ENCODE measurements at regions not wholly inside any gene's neighbourhood (a gene's known extent, or its start where the extent isn't known, plus 50 kb on each side); places are given as distances from the start of the nearest gene placed in this dataset.

- DNase-seq (no peak), FAIRE-seq (no peak)
- no peak overlapping the region for H3K9ac ChIP-seq (ENCODE audit: low read length in 3 of 3)
Measured at GRCh38 chr10:84895541-84895940, 567.2 kb downstream of the CCSER2 start.

GRCh38 chr10:84896909-84897308 lies 568.5 kb downstream of the CCSER2 start:
- TF ChIP-seq, protein P1, sequence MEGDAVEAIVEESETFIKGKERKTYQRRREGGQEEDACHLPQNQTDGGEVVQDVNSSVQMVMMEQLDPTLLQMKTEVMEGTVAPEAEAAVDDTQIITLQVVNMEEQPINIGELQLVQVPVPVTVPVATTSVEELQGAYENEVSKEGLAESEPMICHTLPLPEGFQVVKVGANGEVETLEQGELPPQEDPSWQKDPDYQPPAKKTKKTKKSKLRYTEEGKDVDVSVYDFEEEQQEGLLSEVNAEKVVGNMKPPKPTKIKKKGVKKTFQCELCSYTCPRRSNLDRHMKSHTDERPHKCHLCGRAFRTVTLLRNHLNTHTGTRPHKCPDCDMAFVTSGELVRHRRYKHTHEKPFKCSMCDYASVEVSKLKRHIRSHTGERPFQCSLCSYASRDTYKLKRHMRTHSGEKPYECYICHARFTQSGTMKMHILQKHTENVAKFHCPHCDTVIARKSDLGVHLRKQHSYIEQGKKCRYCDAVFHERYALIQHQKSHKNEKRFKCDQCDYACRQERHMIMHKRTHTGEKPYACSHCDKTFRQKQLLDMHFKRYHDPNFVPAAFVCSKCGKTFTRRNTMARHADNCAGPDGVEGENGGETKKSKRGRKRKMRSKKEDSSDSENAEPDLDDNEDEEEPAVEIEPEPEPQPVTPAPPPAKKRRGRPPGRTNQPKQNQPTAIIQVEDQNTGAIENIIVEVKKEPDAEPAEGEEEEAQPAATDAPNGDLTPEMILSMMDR (IDR thresholded peaks at IDR 0.05; ENCODE audit: borderline replicate concordance, extremely low read depth, insufficient read depth) = no peak
- FAIRE-seq = no peak
- no peaks in the 10 kb centered on the region for H3K4me1 ChIP-seq (ENCODE audit: control insufficient read depth in 2 of 3, insufficient read depth in 2 of 3, low read depth in 1 of 3, low read length in 3 of 3)
- no peaks in the 10 kb centered on the region for H3K27me3 ChIP-seq (ENCODE audit: control insufficient read depth, insufficient read depth, low read length)
- H3K9me3 ChIP-seq (ENCODE audit: control insufficient read depth in 2 of 3, insufficient read depth in 1 of 3, low read length in 3 of 3) = no peaks in the 10 kb centered on the region
- no peak for DNase-seq
- H3K9ac ChIP-seq (ENCODE audit: low read length in 3 of 3) = no peak overlapping the region
- intact Hi-C loops (cut with DNase I) = no loop called here
- H3K36me3 ChIP-seq (ENCODE audit: control insufficient read depth in 2 of 3, insufficient read depth in 3 of 3, low read length in 3 of 3) = no peaks in the 10 kb centered on the region
- H3K27ac ChIP-seq (ENCODE audit: low read depth in 2 of 2, low read length in 2 of 2) = no peak overlapping the region
- H3K4me3 ChIP-seq (ENCODE audit: low read length in 3 of 3) = no peak overlapping the region

More at GRCh38 chr10:84895541-84895940, 567.2 kb downstream of the CCSER2 start:
- H3K9me3 ChIP-seq (ENCODE audit: control insufficient read depth in 2 of 3, insufficient read depth in 1 of 3, low read length in 3 of 3) = no peaks in the 10 kb centered on the region
- TF ChIP-seq, protein P1 (IDR thresholded peaks at IDR 0.05; ENCODE audit: borderline replicate concordance, extremely low read depth, insufficient read depth) = no peak
- H3K4me1 ChIP-seq (ENCODE audit: control insufficient read depth in 2 of 3, insufficient read depth in 2 of 3, low read depth in 1 of 3, low read length in 3 of 3) = no peaks in the 10 kb centered on the region
- no peak overlapping the region for H3K27ac ChIP-seq (ENCODE audit: low read depth in 2 of 2, low read length in 2 of 2)
- no peaks in the 10 kb centered on the region for H3K36me3 ChIP-seq (ENCODE audit: control insufficient read depth in 2 of 3, insufficient read depth in 3 of 3, low read length in 3 of 3)
- H3K27me3 ChIP-seq (ENCODE audit: control insufficient read depth, insufficient read depth, low read length) = no peaks in the 10 kb centered on the region
- intact Hi-C loops (cut with DNase I) = no loop called here
- no peak overlapping the region for H3K4me3 ChIP-seq (ENCODE audit: low read length in 3 of 3)

DNA sequence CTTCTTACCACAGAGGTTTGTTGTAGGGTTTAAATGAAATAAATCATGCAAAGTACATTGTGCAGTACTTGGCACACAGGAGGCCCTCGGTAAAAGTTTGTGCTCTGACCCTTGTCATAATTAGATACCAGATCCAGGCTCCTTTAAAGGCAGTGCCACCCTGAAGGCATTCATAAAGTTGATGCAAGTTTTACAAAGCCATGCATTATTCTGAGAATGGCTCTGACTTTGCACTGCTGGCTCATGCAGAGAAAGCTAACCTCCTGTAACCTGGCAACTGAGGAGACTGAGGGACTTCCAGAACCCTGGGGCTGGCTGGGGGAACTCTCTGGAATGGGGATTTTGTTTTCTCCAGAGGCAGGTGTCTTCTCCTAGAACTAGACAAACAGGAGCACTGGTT lies 570.9 kb downstream of the CCSER2 start:
- no peak for FAIRE-seq
- intact Hi-C loops (cut with DNase I) = no loop called here
- Histone ChIP-seq H3K9ac (ENCODE audit: low read length in 3 of 3) (no peak overlapping the region), H3K4me3 (ENCODE audit: low read length in 3 of 3) (no peak overlapping the region), H3K4me1 (ENCODE audit: control insufficient read depth in 2 of 3, insufficient read depth in 2 of 3, low read depth in 1 of 3, low read length in 3 of 3) (no peaks in the 10 kb centered on the region), H3K27me3 (ENCODE audit: control insufficient read depth, insufficient read depth, low read length) (no peaks in the 10 kb centered on the region), H3K27ac (ENCODE audit: low read depth in 2 of 2, low read length in 2 of 2) (no peak overlapping the region), H3K36me3 (ENCODE audit: control insufficient read depth in 2 of 3, insufficient read depth in 3 of 3, low read length in 3 of 3) (no peaks in the 10 kb centered on the region), H3K9me3 (ENCODE audit: control insufficient read depth in 2 of 3, insufficient read depth in 1 of 3, low read length in 3 of 3) (no peaks in the 10 kb centered on the region)
- DNase-seq = no peak
- TF ChIP-seq, protein P1 (IDR thresholded peaks at IDR 0.05; ENCODE audit: borderline replicate concordance, extremely low read depth, insufficient read depth) = no peak

DNA sequence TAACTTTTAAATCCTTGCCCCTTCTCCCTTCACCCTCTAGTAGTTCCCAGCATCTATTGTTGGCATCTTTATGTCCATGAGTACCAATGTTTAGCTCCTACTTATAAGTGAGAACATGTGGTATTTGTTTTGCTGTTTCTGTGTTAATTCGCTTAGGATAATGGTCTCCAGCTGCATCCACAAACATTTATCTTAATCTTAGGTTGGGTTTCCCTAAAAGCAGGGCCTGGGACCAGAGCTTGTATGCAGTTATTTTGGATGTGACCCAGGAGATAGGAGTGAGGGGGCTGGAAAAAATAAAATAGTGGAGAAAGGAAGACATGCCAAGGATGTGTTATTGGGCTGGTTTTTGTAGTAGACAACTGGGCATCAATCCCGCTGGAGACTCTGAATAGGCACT lies 571.8 kb downstream of the CCSER2 start:
- H3K4me3 ChIP-seq (ENCODE audit: low read length in 3 of 3) = no peak overlapping the region
- intact Hi-C loops (cut with DNase I) = no loop called here
- no peaks in the 10 kb centered on the region for H3K27me3 ChIP-seq (ENCODE audit: control insufficient read depth, insufficient read depth, low read length)

More for the DNA sequence above, 571.8 kb downstream of the CCSER2 start:
- H3K27ac ChIP-seq (ENCODE audit: low read depth in 2 of 2, low read length in 2 of 2) = no peak overlapping the region
- H3K4me1 ChIP-seq (ENCODE audit: control insufficient read depth in 2 of 3, insufficient read depth in 2 of 3, low read depth in 1 of 3, low read length in 3 of 3) = no peaks in the 10 kb centered on the region
- no peak overlapping the region for H3K9ac ChIP-seq (ENCODE audit: low read length in 3 of 3)
- TF ChIP-seq, protein P1 (IDR thresholded peaks at IDR 0.05; ENCODE audit: borderline replicate concordance, extremely low read depth, insufficient read depth) = no peak
- FAIRE-seq (no peak), DNase-seq (peak in 1 of 5 donors; percentile 17)
- no peaks in the 10 kb centered on the region for H3K9me3 ChIP-seq (ENCODE audit: control insufficient read depth in 2 of 3, insufficient read depth in 1 of 3, low read length in 3 of 3)
- no peaks in the 10 kb centered on the region for H3K36me3 ChIP-seq (ENCODE audit: control insufficient read depth in 2 of 3, insufficient read depth in 3 of 3, low read length in 3 of 3)

Measured in kidney (tissue), 13 donors.